IMR-90 (cell line): ENCODE measurements at regions not wholly inside any gene's neighbourhood (a gene's known extent, or its start where the extent isn't known, plus 50 kb on each side); places are given as distances from the start of the nearest gene placed in this dataset.

Experiments
- ATAC-seq: fragments of 200-7000 bp; cut with Tn5 transposase; 2 replicates; pipeline ENCODE4 v1.9.1; 2020; ENCODE audit warnings: low read depth, mild to moderate bottlenecking, moderate library complexity
- BruUV-seq: library from RNA; stranded (reverse); fragments of 400-500 nt; replicated peaks from 2 replicates; lab custom pipeline; 2021; lab: Mats Ljungman, UMichigan
- CTCF ChIA-PET: fragments of 300-600 bp; formaldehyde crosslinking; extraction: SDS; loops from one replicate; lab custom pipeline; 2021; ENCODE audit warnings: antibody characterized with exemption; lab: Yijun Ruan, JAX
- POLR2A ChIA-PET: fragments of 300-600 bp; sonication (Branson Sonifier 250); formaldehyde crosslinking; loops from one replicate; lab custom pipeline; 2022; ENCODE audit warnings: antibody characterized with exemption; ENCODE audit not compliant: unreplicated experiment; lab: Charles Lee
- DNase-seq: peaks from one replicate; pipeline ENCODE4 v3.0.0; 2013
- H2AFZ ChIP-seq: replicated peaks from 2 replicates; pipeline ENCODE3; 2013; ENCODE audit warnings: low read length, mild to moderate bottlenecking; ENCODE audit not compliant: poor library complexity
- H2AK5ac ChIP-seq: 2 replicates; pipeline ENCODE4 v1.6.1; 2013; ENCODE audit warnings: low read depth, low read length, inconsistent platforms
- H2AK9ac ChIP-seq: replicated peaks from 2 replicates; pipeline ENCODE3; 2013; ENCODE audit warnings: mild to moderate bottlenecking, low read depth, low read length, moderate library complexity; ENCODE audit not compliant: poor library complexity
- H2BK120ac ChIP-seq: 2 replicates; pipeline ENCODE4 v1.6.1; 2013; ENCODE audit warnings: low read depth, low read length, inconsistent platforms
- H2BK15ac ChIP-seq: 3 replicates; pipeline ENCODE4 v1.6.1; 2013; ENCODE audit warnings: low read depth, low read length, inconsistent platforms
- H2BK20ac ChIP-seq: 2 replicates; pipeline ENCODE4 v1.6.1; 2013; ENCODE audit warnings: low read depth, mild to moderate bottlenecking, inconsistent platforms, low read length, moderate library complexity
- H2BK5ac ChIP-seq: 2 replicates; pipeline ENCODE4 v1.6.1; 2013; ENCODE audit warnings: mild to moderate bottlenecking, low read depth, low read length, inconsistent platforms; ENCODE audit not compliant: poor library complexity, severe bottlenecking
- H3K14ac ChIP-seq: replicated peaks from 2 replicates; pipeline ENCODE4 v1.6.1; 2013; ENCODE audit warnings: low read depth, low read length, inconsistent platforms
- H3K18ac ChIP-seq: 2 replicates; pipeline ENCODE4 v1.6.1; 2013; ENCODE audit warnings: low read depth, low read length, control low read depth
- H3K23ac ChIP-seq: 2 replicates; pipeline ENCODE4 v1.6.1; 2013; ENCODE audit warnings: low read depth, low read length, inconsistent platforms
- H3K27ac ChIP-seq: 2 replicates; pipeline ENCODE4 v1.5.1; 2013; ENCODE audit warnings: mild to moderate bottlenecking, control low read depth, low read length; ENCODE audit not compliant: insufficient read depth
- H3K27me3 ChIP-seq: 2 replicates; pipeline ENCODE4 v1.6.1; 2013; ENCODE audit warnings: low read length; ENCODE audit not compliant: control insufficient read depth, insufficient read depth
- H3K36me3 ChIP-seq: 2 replicates; pipeline ENCODE4 v1.6.1; 2013; ENCODE audit warnings: low read length, mixed read lengths; ENCODE audit not compliant: control insufficient read depth, insufficient read depth
- H3K4ac ChIP-seq: 2 replicates; pipeline ENCODE4 v1.6.1; 2013; ENCODE audit warnings: low read depth, low read length, inconsistent platforms
- H3K4me1 ChIP-seq: 2 replicates; pipeline ENCODE4 v1.6.1; 2013; ENCODE audit warnings: low read length, mixed read lengths; ENCODE audit not compliant: control insufficient read depth, insufficient read depth
- H3K4me2 ChIP-seq: 2 replicates; pipeline ENCODE4 v1.6.1; 2013; ENCODE audit warnings: low read depth, mild to moderate bottlenecking, control low read depth, low read length, moderate library complexity
- H3K4me3 ChIP-seq: 2 replicates; pipeline ENCODE4 v1.5.1; 2013; ENCODE audit warnings: low read depth, mild to moderate bottlenecking, control low read depth, low read length, moderate library complexity; ENCODE audit not compliant: insufficient read depth
- H3K56ac ChIP-seq: 2 replicates; pipeline ENCODE4 v1.6.1; 2013; ENCODE audit warnings: low read length, inconsistent platforms; ENCODE audit not compliant: insufficient read depth; ENCODE audit errors: extremely low read depth
- H3K79me1 ChIP-seq, 2 experiments: 2 replicates each; pipeline ENCODE4 v1.6.1; 2013; ENCODE audit warnings: low read length in 2 of 2, inconsistent platforms in 1 of 2, low read depth in 1 of 2
- H3K9ac ChIP-seq: 2 replicates; pipeline ENCODE4 v1.6.1; 2013; ENCODE audit warnings: low read depth, low read length, control low read depth
- H3K9me1 ChIP-seq: 2 replicates; pipeline ENCODE4 v1.6.1; 2013; ENCODE audit warnings: low read length, inconsistent platforms; ENCODE audit not compliant: insufficient read depth
- H3K9me3 ChIP-seq: 2 replicates; pipeline ENCODE4 v1.6.1; 2013; ENCODE audit warnings: low read length; ENCODE audit not compliant: control insufficient read depth, insufficient read depth
- H4K20me1 ChIP-seq: 2 replicates; pipeline ENCODE4 v1.6.1; 2013; ENCODE audit warnings: low read length, inconsistent platforms; ENCODE audit not compliant: insufficient read depth
- H4K5ac ChIP-seq: 2 replicates; pipeline ENCODE4 v1.6.1; 2013; ENCODE audit warnings: mild to moderate bottlenecking, low read depth, low read length, control low read depth
- H4K8ac ChIP-seq, 2 experiments: 2 replicates each; pipeline ENCODE4 v1.6.1; 2013; ENCODE audit warnings: low read depth in 2 of 2, low read length in 2 of 2, control low read depth in 1 of 2, inconsistent platforms in 1 of 2
- H4K91ac ChIP-seq: 2 replicates; pipeline ENCODE4 v1.6.1; 2013; ENCODE audit warnings: low read depth, low read length, inconsistent platforms; ENCODE audit not compliant: insufficient read depth
- CEBPB ChIP-seq: IDR thresholded peaks from 2 replicates; pipeline ENCODE4 v1.6.1; 2012; ENCODE audit warnings: low read depth, low read length, improper control_type of control experiment
- CTCF ChIP-seq: conservative IDR thresholded peaks from 2 replicates; pipeline ENCODE4 v1.5.1; 2012; ENCODE audit warnings: mild to moderate bottlenecking, low read depth, low read length, improper control_type of control experiment
- FOS ChIP-seq: fragments of 150-350 bp; IDR thresholded peaks from 2 replicates; pipeline ENCODE4 v1.6.1; 2016; ENCODE audit warnings: low read depth, low read length
- MAFK ChIP-seq: IDR thresholded peaks from 2 replicates; pipeline ENCODE4 v1.6.1; 2012; ENCODE audit warnings: low read depth, low read length, improper control_type of control experiment
- NFE2L2 ChIP-seq: fragments of 150-350 bp; IDR thresholded peaks from 2 replicates; pipeline ENCODE4 v1.6.1; 2016; ENCODE audit warnings: low read depth, mild to moderate bottlenecking, low read length
- RAD21 ChIP-seq: IDR thresholded peaks from 2 replicates; pipeline ENCODE4 v1.6.1; 2012; ENCODE audit warnings: low read length, improper control_type of control experiment
- WGBS, 2 experiments: methylation state at CpG; one replicate each; pipeline versions ENCODE4 v1.1.5 to v1.1.7; 2013; ENCODE audit warnings: missing lambda C conversion rate in 2 of 2; ENCODE audit not compliant: insufficient read length in 1 of 2; ENCODE audit errors: extremely low coverage in 2 of 2; 5-methylcytosine and 5-hydroxymethylcytosine counted together
- dilution Hi-C: fragments of 300-500 bp; cut with HindIII; formaldehyde crosslinking; loops from one replicate; pipeline ENCODE4 v1.14.3; 2018; ENCODE audit warnings: low sequenced_read_pairs; ENCODE audit not compliant: unreplicated experiment
- in situ Hi-C: fragments of 300-500 bp; cut with MboI; formaldehyde crosslinking; loops from 3 replicates; pipeline ENCODE4 v1.14.3; 2019; ENCODE audit warnings: low sequenced_read_pairs, inconsistent platforms, mixed read lengths
- intact Hi-C: fragments of 100-400 bp; cut with micrococcal nuclease; formaldehyde crosslinking; loops from 2 replicates; pipeline ENCODE4 v1.10.0; 2022

- no peak overlapping the region for H3K18ac ChIP-seq
- no peaks in the 10 kb centered on the region for H3K9me1 ChIP-seq
- no peak overlapping the region for H3K23ac ChIP-seq
- peaks cover 7% of the 10 kb centered on the region for H3K9me3 ChIP-seq
- no peak overlapping the region for H3K27ac ChIP-seq
- no peak overlapping the region; the same call in 1 of the 2 replicates for H3K4ac ChIP-seq
- no peak overlapping the region for H3K4me3 ChIP-seq
- no peak overlapping the region for H4K5ac ChIP-seq
- intact Hi-C loops (no loop called here), in situ Hi-C loops (no loop called here), dilution Hi-C loops (no loop called here)
- CTCF ChIA-PET, result no interaction called here
- ATAC-seq (no peak), DNase-seq (no peak)
- H3K4me1 ChIP-seq, result peaks cover 9% of the 10 kb centered on the region
- no peak overlapping the region for H2AK9ac ChIP-seq
- H2AK5ac ChIP-seq, result no peak overlapping the region; the same call in 1 of the 2 replicates
- H4K20me1 ChIP-seq, result no peaks in the 10 kb centered on the region
- no peak overlapping the region for H2BK20ac ChIP-seq
- no peak overlapping the region for H4K91ac ChIP-seq
- no peak overlapping the region for H3K9ac ChIP-seq
- no peak overlapping the region for H3K56ac ChIP-seq
- H3K27me3 ChIP-seq, result no peaks in the 10 kb centered on the region
- H3K36me3 ChIP-seq, result no peaks in the 10 kb centered on the region
- no peak overlapping the region for H3K14ac ChIP-seq
- no peak overlapping the region for H4K8ac ChIP-seq
- no peak overlapping the region for H2BK120ac ChIP-seq
- H3K4me2 ChIP-seq, result no peak overlapping the region
- H2BK5ac ChIP-seq, result no peak overlapping the region
- TF ChIP-seq CEBPB (no peak), RAD21 (no peak), NFE2L2 (no peak), MAFK (no peak), FOS (no peak), CTCF (no peak)
- H3K79me1 ChIP-seq, result no peaks in the 10 kb centered on the region
- no peak overlapping the region for H2AFZ ChIP-seq
- BruUV-seq, result no TSS peak
- H2BK15ac ChIP-seq, result no peak overlapping the region
- POLR2A ChIA-PET, result no interaction called here
- no CpG with 5 or more reads among the region's 2 CpGs for whole genome bisulfite sequencing, 2 experiments
These were observed 175.7 kb downstream of the VEGFA start for GRCh38 chr6:43945768-43946080.
